HepG2 (cell line): ENCODE measurements at regions not wholly inside any gene's neighbourhood (a gene's known extent, or its start where the extent isn't known, plus 50 kb on each side); places are given as distances from the start of the nearest gene placed in this dataset.

Experiments
- ATAC-seq: fragments of 200-7000 bp; cut with Tn5 transposase; 3 replicates; pipeline ENCODE4 v1.9.1; 2020; ENCODE audit warnings: mild to moderate bottlenecking, moderate library complexity
- BruUV-seq: library from RNA; stranded (reverse); fragments of 400-500 nt; replicated peaks from 2 replicates; lab custom pipeline; 2021; lab: Mats Ljungman, UMichigan
- CTCF ChIA-PET: fragments of 300-600 bp; formaldehyde crosslinking; extraction: SDS; loops from one replicate; lab custom pipeline; 2021; ENCODE audit warnings: low total read pairs, inconsistent platforms, low intra/inter-chr PET ratio; lab: Yijun Ruan, JAX
- POLR2A ChIA-PET: fragments of 350-600 bp; sonication (Branson Sonifier 250); formaldehyde crosslinking; loops from one replicate; lab custom pipeline; 2020; ENCODE audit warnings: antibody characterized with exemption, inconsistent platforms; lab: Yijun Ruan, JAX
- DNase-seq: peaks from one replicate; pipeline ENCODE4 v3.0.0-alpha.2; 2015; ENCODE audit warnings: low spot score
- FAIRE-seq: peaks from 3 replicates; lab custom pipeline; 2011; peaks lifted over from hg19 to GRCh38; lab: Jason Lieb, UNC
- H2AFZ ChIP-seq: one replicate; pipeline ENCODE4 v1.6.1; 2011; ENCODE audit warnings: low read length, inconsistent platforms
- H3K27ac ChIP-seq: fragments of 300-600 bp; 3 replicates; pipeline ENCODE4 v1.8.0; 2011; ENCODE audit warnings: mixed run types, mild to moderate bottlenecking, mixed read lengths, low read length, inconsistent platforms; ENCODE audit not compliant: insufficient read depth; ENCODE audit errors: extremely low read length
- H3K27me3 ChIP-seq, 2 experiments: fragments of 200-600 bp in 1 of 2; 2 replicates in 1 of 2; 3 replicates in 1 of 2; pipeline versions ENCODE4 v1.6.0 to v1.8.0; 2011; ENCODE audit warnings: low read length in 2 of 2, mild to moderate bottlenecking in 2 of 2, moderate library complexity in 2 of 2, inconsistent platforms in 1 of 2; ENCODE audit not compliant: insufficient read depth in 2 of 2, control insufficient read depth in 1 of 2
- H3K36me3 ChIP-seq, 2 experiments: fragments of 200-600 bp in 1 of 2; replicated peaks in 1 of 2; 2 replicates in 1 of 2; 3 replicates in 1 of 2; pipeline versions ENCODE4 v1.5.1 to v1.8.0; 2011; ENCODE audit warnings: low read length in 2 of 2, inconsistent platforms in 1 of 2; ENCODE audit not compliant: insufficient read depth in 2 of 2, control insufficient read depth in 1 of 2
- H3K4me1 ChIP-seq: 2 replicates; pipeline ENCODE4 v1.5.1; 2012; ENCODE audit warnings: low read length, inconsistent platforms; ENCODE audit not compliant: insufficient read depth
- H3K4me2 ChIP-seq: 2 replicates; pipeline ENCODE4 v1.6.0; 2011; ENCODE audit warnings: low read depth, low read length, inconsistent platforms
- H3K4me3 ChIP-seq, 3 experiments: fragments of 200-600 bp in 1 of 3; sonication (generic), shearing (Covaris generic) in 1 of 3; replicated peaks in 1 of 3; 2 replicates each; pipeline ENCODE4 v1.5.1; 2011 to 2016; ENCODE audit warnings: low read length in 3 of 3, inconsistent platforms in 2 of 3, low read depth in 2 of 3, mild to moderate bottlenecking in 2 of 3, control low read depth in 1 of 3, mixed read lengths in 1 of 3; ENCODE audit not compliant: insufficient read depth in 1 of 3
- H3K79me2 ChIP-seq: one replicate; pipeline ENCODE4 v1.6.1; 2011; ENCODE audit warnings: low read length, inconsistent platforms; ENCODE audit not compliant: insufficient read depth
- H3K9ac ChIP-seq: 2 replicates; pipeline ENCODE4 v1.6.0; 2011; ENCODE audit warnings: mild to moderate bottlenecking, low read depth, low read length, inconsistent platforms; ENCODE audit not compliant: insufficient read depth
- H3K9me3 ChIP-seq: 2 replicates; pipeline ENCODE4 v1.5.1; 2012; ENCODE audit warnings: mild to moderate bottlenecking, low read length
- H4K20me1 ChIP-seq: 2 replicates; pipeline ENCODE4 v1.6.0; 2011; ENCODE audit warnings: inconsistent platforms, mild to moderate bottlenecking, low read length, moderate library complexity; ENCODE audit not compliant: insufficient read depth
- CC2D1A ChIP-seq: sonication (generic); formaldehyde crosslinking; IDR thresholded peaks from 2 replicates; pipeline ENCODE4 v1.8.1; 2023; ENCODE audit warnings: mild to moderate bottlenecking, missing genetic modification reagents
- CREM ChIP-seq, 2 experiments: sonication (generic) in 1 of 2; formaldehyde crosslinking in 1 of 2; IDR thresholded peaks; 2 replicates each; pipeline versions ENCODE4 v1.4.0 to v1.6.1; 2016 to 2020; ENCODE audit warnings: antibody characterized with exemption in 1 of 2, mild to moderate bottlenecking in 1 of 2, missing genetic modification reagents in 1 of 2
- HNF4A ChIP-seq: sonication (generic); formaldehyde crosslinking; IDR thresholded peaks from 2 replicates; pipeline ENCODE4 v1.4.0; 2020; ENCODE audit warnings: missing genetic modification reagents
- MAFF ChIP-seq: IDR thresholded peaks from 2 replicates; pipeline ENCODE4 v1.6.1; 2011; ENCODE audit warnings: low read depth, low read length, improper control_type of control experiment
- RORA ChIP-seq: sonication (generic); formaldehyde crosslinking; IDR thresholded peaks from 2 replicates; pipeline ENCODE4 v1.5.0; 2020; ENCODE audit warnings: mild to moderate bottlenecking, missing genetic modification reagents, moderate library complexity
- TAF1 ChIP-seq: sonication (generic); formaldehyde crosslinking; IDR thresholded peaks from 2 replicates; pipeline ENCODE4 v1.4.0; 2020; ENCODE audit warnings: missing genetic modification reagents
- TBX3 ChIP-seq: fragments of 450-650 bp; IDR thresholded peaks from 2 replicates; pipeline ENCODE4 v1.6.1; 2017; ENCODE audit warnings: antibody characterized with exemption, mild to moderate bottlenecking, inconsistent platforms, borderline replicate concordance
- ZNF207 ChIP-seq: fragments of 450-650 bp; IDR thresholded peaks from 2 replicates; pipeline ENCODE4 v1.6.1; 2016; ENCODE audit warnings: antibody characterized with exemption, borderline replicate concordance
- ZNF263 ChIP-seq: sonication (generic); formaldehyde crosslinking; IDR thresholded peaks from 2 replicates; pipeline ENCODE4 v1.4.0; 2020; ENCODE audit warnings: missing genetic modification reagents
- ZNF546 ChIP-seq: sonication (generic); formaldehyde crosslinking; conservative IDR thresholded peaks from 2 replicates; pipeline ENCODE4 v1.8.1; 2023; ENCODE audit warnings: mild to moderate bottlenecking, missing genetic modification reagents
- ZNF619 ChIP-seq: sonication (generic); formaldehyde crosslinking; IDR thresholded peaks from 2 replicates; pipeline ENCODE4 v1.4.0; 2020; ENCODE audit warnings: mild to moderate bottlenecking, missing genetic modification reagents
- ZNF746 ChIP-seq: sonication (generic); formaldehyde crosslinking; IDR thresholded peaks from 2 replicates; pipeline ENCODE4 v1.8.0; 2022; ENCODE audit warnings: mild to moderate bottlenecking, missing genetic modification reagents
- WGBS: methylation state at CpG from one replicate; pipeline ENCODE4 v1.1.6; 2017; ENCODE audit warnings: low lambda C conversion rate; 5-methylcytosine and 5-hydroxymethylcytosine counted together
- in situ Hi-C: cut with HindIII; loops from 2 replicates; pipeline ENCODE4 v1.10.0; 2017; ENCODE audit warnings: low pct_unique_long_range_greater_than_20kb; ENCODE audit not compliant: extremely low pct_ligation_motif_present
- intact Hi-C: fragments of 100-400 bp; cut with micrococcal nuclease; formaldehyde crosslinking; loops from one replicate; pipeline ENCODE4 v1.10.0; 2022; ENCODE audit not compliant: unreplicated experiment
- TF ChIP-seq, protein P1 (sequence below): sonication (generic); formaldehyde crosslinking; conservative IDR thresholded peaks from 2 replicates; pipeline ENCODE4 v1.4.0; 2020; ENCODE audit warnings: mild to moderate bottlenecking, missing genetic modification reagents, moderate library complexity
- TF ChIP-seq, protein P2 (sequence below): sonication (generic); formaldehyde crosslinking; IDR thresholded peaks from 2 replicates; pipeline ENCODE4 v1.4.0; 2020; ENCODE audit warnings: mild to moderate bottlenecking, low read depth, missing genetic modification reagents

DNA sequence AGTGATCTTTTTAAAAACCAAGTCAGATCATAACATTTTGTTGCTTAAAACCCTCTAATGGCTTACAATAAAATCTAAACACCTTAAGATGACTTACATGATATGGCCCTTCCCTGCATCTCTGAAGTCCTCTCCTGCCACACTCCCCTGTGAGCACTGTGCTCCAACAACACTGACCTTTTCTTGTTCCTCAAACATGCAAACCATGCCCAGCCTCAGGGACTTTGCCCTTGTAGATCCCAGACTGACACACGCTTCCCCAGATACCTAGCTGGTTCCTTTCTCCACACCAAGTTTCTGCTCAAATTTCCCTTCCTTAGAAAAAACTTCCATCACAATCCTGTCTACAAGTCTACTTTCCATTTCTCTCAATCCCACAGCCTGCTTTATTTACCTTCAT lies 128.6 kb downstream of the IPO8 start:
- Histone ChIP-seq H3K79me2 (no peaks in the 10 kb centered on the region), H3K4me1 (peaks cover 18% of the 10 kb centered on the region), H3K36me3 (no peaks in the 10 kb centered on the region)
- in situ Hi-C loops: no loop called here
- TF ChIP-seq HNF4A (CRISPR knock-in tag) (peak; percentile 30; the same call in 1 of the 2 replicates), ZNF546 (CRISPR knock-in tag) (no peak), ZNF263 (CRISPR knock-in tag) (peak; percentile 46; the same call in 1 of the 2 replicates)
- TF ChIP-seq, protein P1, sequence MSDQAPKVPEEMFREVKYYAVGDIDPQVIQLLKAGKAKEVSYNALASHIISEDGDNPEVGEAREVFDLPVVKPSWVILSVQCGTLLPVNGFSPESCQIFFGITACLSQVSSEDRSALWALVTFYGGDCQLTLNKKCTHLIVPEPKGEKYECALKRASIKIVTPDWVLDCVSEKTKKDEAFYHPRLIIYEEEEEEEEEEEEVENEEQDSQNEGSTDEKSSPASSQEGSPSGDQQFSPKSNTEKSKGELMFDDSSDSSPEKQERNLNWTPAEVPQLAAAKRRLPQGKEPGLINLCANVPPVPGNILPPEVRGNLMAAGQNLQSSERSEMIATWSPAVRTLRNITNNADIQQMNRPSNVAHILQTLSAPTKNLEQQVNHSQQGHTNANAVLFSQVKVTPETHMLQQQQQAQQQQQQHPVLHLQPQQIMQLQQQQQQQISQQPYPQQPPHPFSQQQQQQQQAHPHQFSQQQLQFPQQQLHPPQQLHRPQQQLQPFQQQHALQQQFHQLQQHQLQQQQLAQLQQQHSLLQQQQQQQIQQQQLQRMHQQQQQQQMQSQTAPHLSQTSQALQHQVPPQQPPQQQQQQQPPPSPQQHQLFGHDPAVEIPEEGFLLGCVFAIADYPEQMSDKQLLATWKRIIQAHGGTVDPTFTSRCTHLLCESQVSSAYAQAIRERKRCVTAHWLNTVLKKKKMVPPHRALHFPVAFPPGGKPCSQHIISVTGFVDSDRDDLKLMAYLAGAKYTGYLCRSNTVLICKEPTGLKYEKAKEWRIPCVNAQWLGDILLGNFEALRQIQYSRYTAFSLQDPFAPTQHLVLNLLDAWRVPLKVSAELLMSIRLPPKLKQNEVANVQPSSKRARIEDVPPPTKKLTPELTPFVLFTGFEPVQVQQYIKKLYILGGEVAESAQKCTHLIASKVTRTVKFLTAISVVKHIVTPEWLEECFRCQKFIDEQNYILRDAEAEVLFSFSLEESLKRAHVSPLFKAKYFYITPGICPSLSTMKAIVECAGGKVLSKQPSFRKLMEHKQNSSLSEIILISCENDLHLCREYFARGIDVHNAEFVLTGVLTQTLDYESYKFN: 0 out of 2 replicates have a peak, but pooled peaks have one; percentile 8
- TF ChIP-seq, all 625 proteins: peak for 3
- FAIRE-seq: no peak
- H2AFZ ChIP-seq: no peak overlapping the region
- H3K9me3 ChIP-seq: no peaks in the 10 kb centered on the region
- no peaks in the 10 kb centered on the region for H4K20me1 ChIP-seq
- H3K4me2 ChIP-seq: no peak overlapping the region
- ChIA-PET POLR2A (no interaction called here), CTCF (no interaction called here)
- H3K4me3 ChIP-seq: no peak overlapping the region
- no peaks in the 10 kb centered on the region for H3K27me3 ChIP-seq
- WGBS: 0% methylated on average over 1 of the region's 1 CpG
- no peak overlapping the region for H3K9ac ChIP-seq
- ATAC-seq: no peak
- no peak overlapping the region for H3K27ac ChIP-seq
- BruUV-seq: no TSS peak
- DNase-seq: no peak
- intact Hi-C loops: no loop called here

DNA sequence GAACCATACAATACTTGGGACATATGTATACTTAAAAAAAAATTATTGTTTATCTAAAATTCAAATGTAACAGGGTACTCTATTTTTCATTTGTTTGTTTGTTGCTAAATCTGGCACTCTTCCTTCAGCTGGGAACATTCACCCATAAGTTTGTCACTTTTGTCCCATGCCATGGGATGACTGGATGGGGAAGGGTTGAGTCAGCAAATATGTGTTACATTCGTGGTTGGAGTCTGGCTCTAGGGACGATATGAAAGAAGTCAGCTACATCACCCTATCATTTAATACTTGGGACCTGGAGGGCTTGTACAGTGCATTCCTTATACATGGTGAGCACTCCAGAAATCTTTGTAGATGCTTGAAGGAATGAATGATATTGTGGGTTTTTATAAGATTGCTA lies 131.3 kb downstream of the IPO8 start:
- no peaks in the 10 kb centered on the region for H3K79me2 ChIP-seq
- no peak overlapping the region for H3K4me2 ChIP-seq
- H3K9ac ChIP-seq: no peak overlapping the region
- in situ Hi-C loops (no loop called here), intact Hi-C loops (no loop called here)
- H3K4me1 ChIP-seq: peaks cover 18% of the 10 kb centered on the region
- CTCF ChIA-PET: no interaction called here
- 14% methylated on average over 2 of the region's 2 CpGs for WGBS
- H3K27ac ChIP-seq: no peak overlapping the region
- no peaks in the 10 kb centered on the region for H3K9me3 ChIP-seq
- ATAC-seq (no peak), FAIRE-seq (no peak), DNase-seq (no peak)
- H2AFZ ChIP-seq: no peak overlapping the region
- H3K4me3 ChIP-seq: no peak overlapping the region
- H3K36me3 ChIP-seq: no peaks in the 10 kb centered on the region
- H4K20me1 ChIP-seq: no peaks in the 10 kb centered on the region
- POLR2A ChIA-PET: no interaction called here
- H3K27me3 ChIP-seq: no peaks in the 10 kb centered on the region
- no TSS peak for BruUV-seq
- TF ChIP-seq ZNF746 (CRISPR knock-in tag) (no peak), RORA (no peak), MAFF (peak; percentile 60), CC2D1A (no peak), ZNF207 (no peak), ZNF619 (CRISPR knock-in tag) (no peak), TBX3 (no peak), CREM (IDR thresholded peaks at IDR 0.05) (no peak), CREM (CRISPR knock-in tag; IDR thresholded peaks at IDR 0.05) (no peak), TAF1 (CRISPR knock-in tag) (no peak)
- TF ChIP-seq, protein P2, sequence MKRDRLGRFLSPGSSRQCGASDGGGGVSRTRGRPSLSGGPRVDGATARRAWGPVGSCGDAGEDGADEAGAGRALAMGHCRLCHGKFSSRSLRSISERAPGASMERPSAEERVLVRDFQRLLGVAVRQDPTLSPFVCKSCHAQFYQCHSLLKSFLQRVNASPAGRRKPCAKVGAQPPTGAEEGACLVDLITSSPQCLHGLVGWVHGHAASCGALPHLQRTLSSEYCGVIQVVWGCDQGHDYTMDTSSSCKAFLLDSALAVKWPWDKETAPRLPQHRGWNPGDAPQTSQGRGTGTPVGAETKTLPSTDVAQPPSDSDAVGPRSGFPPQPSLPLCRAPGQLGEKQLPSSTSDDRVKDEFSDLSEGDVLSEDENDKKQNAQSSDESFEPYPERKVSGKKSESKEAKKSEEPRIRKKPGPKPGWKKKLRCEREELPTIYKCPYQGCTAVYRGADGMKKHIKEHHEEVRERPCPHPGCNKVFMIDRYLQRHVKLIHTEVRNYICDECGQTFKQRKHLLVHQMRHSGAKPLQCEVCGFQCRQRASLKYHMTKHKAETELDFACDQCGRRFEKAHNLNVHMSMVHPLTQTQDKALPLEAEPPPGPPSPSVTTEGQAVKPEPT: no peak
